ENCODE measurements at regions not wholly inside any gene's neighbourhood (a gene's known extent, or its start where the extent isn't known, plus 50 kb on each side); places are given as distances from the start of the nearest gene placed in this dataset.

GRCh38 chr10:57303566-57303965, 942.5 kb upstream of the ZWINT start:
- Histone ChIP-seq H3K36me3 (no peaks in the 10 kb centered on the region), H3K27ac (no peak overlapping the region), H3K27me3 (no peaks in the 10 kb centered on the region), H3K4me3 (no peak overlapping the region), H3K9me3 (replicated peaks) (no peaks in the 10 kb centered on the region), H3K4me1 (no peaks in the 10 kb centered on the region)
- peak in 1 of 2 experiments; percentile 1 for DNase-seq

GRCh38 chr10:57300718-57301117, 939.7 kb upstream of the ZWINT start:
- no peak for DNase-seq
- Histone ChIP-seq H3K27me3 (no peaks in the 10 kb centered on the region), H3K4me3 (no peak overlapping the region), H3K27ac (no peak overlapping the region), H3K36me3 (no peaks in the 10 kb centered on the region), H3K9me3 (replicated peaks) (no peaks in the 10 kb centered on the region), H3K4me1 (no peaks in the 10 kb centered on the region)

GRCh38 chr10:57294698-57295097, 933.6 kb upstream of the ZWINT start:
- H3K4me3 ChIP-seq, result no peak overlapping the region
- H3K27ac ChIP-seq, result no peak overlapping the region
- H3K4me1 ChIP-seq, result no peaks in the 10 kb centered on the region
- DNase-seq, result no peak
- H3K36me3 ChIP-seq, result no peaks in the 10 kb centered on the region
- H3K9me3 ChIP-seq (replicated peaks), result no peaks in the 10 kb centered on the region
- H3K27me3 ChIP-seq, result no peaks in the 10 kb centered on the region

- H3K36me3 ChIP-seq, result no peaks in the 10 kb centered on the region
- no peak overlapping the region for H3K4me3 ChIP-seq
- H3K27me3 ChIP-seq, result no peaks in the 10 kb centered on the region
- H3K9me3 ChIP-seq (replicated peaks), result no peaks in the 10 kb centered on the region
- no peak overlapping the region for H3K27ac ChIP-seq
- no peak for DNase-seq
- H3K4me1 ChIP-seq, result no peaks in the 10 kb centered on the region
Measured at GRCh38 chr10:57288754-57289153, 927.7 kb upstream of the ZWINT start.

GRCh38 chr10:57262892-57263291, 901.8 kb upstream of the ZWINT start:
- Histone ChIP-seq H3K4me1 (no peaks in the 10 kb centered on the region), H3K9me3 (replicated peaks) (no peaks in the 10 kb centered on the region), H3K27me3 (no peaks in the 10 kb centered on the region), H3K27ac (no peak overlapping the region), H3K4me3 (no peak overlapping the region), H3K36me3 (no peaks in the 10 kb centered on the region)
- no peak for DNase-seq

GRCh38 chr10:57260175-57260574, 899.1 kb upstream of the ZWINT start:
- Histone ChIP-seq H3K4me3 (no peak overlapping the region), H3K36me3 (no peaks in the 10 kb centered on the region), H3K27ac (no peak overlapping the region), H3K9me3 (replicated peaks) (no peaks in the 10 kb centered on the region), H3K4me1 (no peaks in the 10 kb centered on the region), H3K27me3 (no peaks in the 10 kb centered on the region)
- DNase-seq, result no peak

GRCh38 chr10:57249615-57250281, 888.7 kb upstream of the ZWINT start:
- no peaks in the 10 kb centered on the region for H3K4me1 ChIP-seq
- no peak for DNase-seq
- no peak overlapping the region for H3K4me3 ChIP-seq
- H3K36me3 ChIP-seq, result no peaks in the 10 kb centered on the region
- no peak overlapping the region for H3K27ac ChIP-seq
- H3K9me3 ChIP-seq (replicated peaks), result no peaks in the 10 kb centered on the region
- H3K27me3 ChIP-seq, result no peaks in the 10 kb centered on the region

GRCh38 chr10:57247271-57247670, 886.2 kb upstream of the ZWINT start:
- Histone ChIP-seq H3K4me3 (no peak overlapping the region), H3K27ac (no peak overlapping the region), H3K4me1 (no peaks in the 10 kb centered on the region), H3K9me3 (replicated peaks) (no peaks in the 10 kb centered on the region), H3K36me3 (no peaks in the 10 kb centered on the region), H3K27me3 (no peaks in the 10 kb centered on the region)
- DNase-seq, result no peak

GRCh38 chr10:57225920-57226319, 864.9 kb upstream of the ZWINT start:
- Histone ChIP-seq H3K27ac (no peak overlapping the region), H3K36me3 (no peaks in the 10 kb centered on the region), H3K9me3 (replicated peaks) (no peaks in the 10 kb centered on the region), H3K4me3 (no peak overlapping the region), H3K27me3 (no peaks in the 10 kb centered on the region), H3K4me1 (no peaks in the 10 kb centered on the region)
- DNase-seq, result no peak

GRCh38 chr10:57224811-57225210, 863.8 kb upstream of the ZWINT start:
- Histone ChIP-seq H3K27ac (no peak overlapping the region), H3K27me3 (no peaks in the 10 kb centered on the region), H3K4me3 (no peak overlapping the region), H3K9me3 (replicated peaks) (no peaks in the 10 kb centered on the region), H3K4me1 (no peaks in the 10 kb centered on the region), H3K36me3 (no peaks in the 10 kb centered on the region)
- DNase-seq, result no peak

- H3K4me1 ChIP-seq, result no peaks in the 10 kb centered on the region
- no peak for DNase-seq
- H3K4me3 ChIP-seq, result no peak overlapping the region
- no peaks in the 10 kb centered on the region for H3K36me3 ChIP-seq
- no peaks in the 10 kb centered on the region for H3K9me3 ChIP-seq (replicated peaks)
- no peak overlapping the region for H3K27ac ChIP-seq
- no peaks in the 10 kb centered on the region for H3K27me3 ChIP-seq
Measured at GRCh38 chr10:57222603-57223002, 861.5 kb upstream of the ZWINT start.

GRCh38 chr10:57222129-57222528, 861.1 kb upstream of the ZWINT start:
- no peaks in the 10 kb centered on the region for H3K36me3 ChIP-seq
- H3K27ac ChIP-seq, result no peak overlapping the region
- H3K27me3 ChIP-seq, result no peaks in the 10 kb centered on the region
- no peaks in the 10 kb centered on the region for H3K4me1 ChIP-seq
- H3K9me3 ChIP-seq (replicated peaks), result no peaks in the 10 kb centered on the region
- no peak for DNase-seq
- no peak overlapping the region for H3K4me3 ChIP-seq

GRCh38 chr10:57221674-57222073, 860.6 kb upstream of the ZWINT start:
- Histone ChIP-seq H3K27ac (no peak overlapping the region), H3K36me3 (no peaks in the 10 kb centered on the region), H3K4me1 (no peaks in the 10 kb centered on the region), H3K9me3 (replicated peaks) (no peaks in the 10 kb centered on the region), H3K27me3 (no peaks in the 10 kb centered on the region), H3K4me3 (no peak overlapping the region)
- no peak for DNase-seq

GRCh38 chr10:57218382-57218781, 857.3 kb upstream of the ZWINT start:
- no peaks in the 10 kb centered on the region for H3K4me1 ChIP-seq
- no peaks in the 10 kb centered on the region for H3K9me3 ChIP-seq (replicated peaks)
- no peak for DNase-seq

GRCh38 chr10:57202356-57202755, 841.3 kb upstream of the ZWINT start:
- Histone ChIP-seq H3K36me3 (no peaks in the 10 kb centered on the region), H3K27me3 (no peaks in the 10 kb centered on the region), H3K4me1 (no peaks in the 10 kb centered on the region), H3K27ac (no peak overlapping the region), H3K9me3 (replicated peaks) (no peaks in the 10 kb centered on the region), H3K4me3 (no peak overlapping the region)
- DNase-seq, result no peak

More at GRCh38 chr10:57218382-57218781, 857.3 kb upstream of the ZWINT start:
- Histone ChIP-seq H3K4me3 (no peak overlapping the region), H3K36me3 (no peaks in the 10 kb centered on the region), H3K27me3 (no peaks in the 10 kb centered on the region), H3K27ac (no peak overlapping the region)

- no peaks in the 10 kb centered on the region for H3K4me1 ChIP-seq
- H3K36me3 ChIP-seq, result no peaks in the 10 kb centered on the region
- no peaks in the 10 kb centered on the region for H3K27me3 ChIP-seq
- no peaks in the 10 kb centered on the region for H3K9me3 ChIP-seq (replicated peaks)
- H3K27ac ChIP-seq, result no peak overlapping the region
- no peak overlapping the region for H3K4me3 ChIP-seq
- DNase-seq, result no peak
Measured at GRCh38 chr10:57188846-57189245, 827.8 kb upstream of the ZWINT start.
